Fibroblast of lung (primary cell): ENCODE measurements at regions not wholly inside any gene's neighbourhood (a gene's known extent, or its start where the extent isn't known, plus 50 kb on each side); places are given as distances from the start of the nearest gene placed in this dataset.

Experiments used
- DNase-seq, 2 donors: peaks; one replicate each; pipeline versions ENCODE4 v3.0.0 to v3.0.0-alpha.2; 2010; ENCODE audit warnings: low read depth in 2 of 2
- H2AFZ ChIP-seq: 2 replicates; pipeline ENCODE4 v1.5.1; 2012; ENCODE audit warnings: low read length, control low read depth, inconsistent platforms
- H3K27ac ChIP-seq: 2 replicates; pipeline ENCODE4 v1.5.1; 2011; ENCODE audit warnings: low read length, control low read depth; ENCODE audit not compliant: insufficient read depth
- H3K27me3 ChIP-seq: 2 replicates; pipeline ENCODE4 v1.5.1; 2011; ENCODE audit warnings: mild to moderate bottlenecking, low read length; ENCODE audit not compliant: control insufficient read depth, insufficient read depth
- H3K36me3 ChIP-seq: 2 replicates; pipeline ENCODE4 v1.5.1; 2011; ENCODE audit warnings: low read length; ENCODE audit not compliant: control insufficient read depth, insufficient read depth
- H3K4me1 ChIP-seq: 2 replicates; pipeline ENCODE4 v1.5.1; 2011; ENCODE audit warnings: low read length; ENCODE audit not compliant: control insufficient read depth, insufficient read depth; ENCODE audit errors: extremely low read depth
- H3K4me2 ChIP-seq: 2 replicates; pipeline ENCODE4 v1.5.1; 2011; ENCODE audit warnings: low read length, control low read depth; ENCODE audit not compliant: insufficient read depth; ENCODE audit errors: extremely low read depth
- H3K4me3 ChIP-seq, 4 experiments: fragments of 200-600 bp in 1 of 4; sonication (generic) in 1 of 4; replicated peaks in 1 of 4; 2 replicates each; pipeline ENCODE4 v1.5.1; 2011 to 2016; ENCODE audit warnings: low read length in 4 of 4, low read depth in 3 of 4, mild to moderate bottlenecking in 3 of 4, control low read depth in 2 of 4, inconsistent platforms in 1 of 4, mixed read lengths in 1 of 4; ENCODE audit not compliant: insufficient read depth in 1 of 4; ENCODE audit errors: control extremely low read depth in 1 of 4
- H3K79me2 ChIP-seq: 2 replicates; pipeline ENCODE4 v1.5.1; 2012; ENCODE audit warnings: mild to moderate bottlenecking, low read length, inconsistent platforms; ENCODE audit not compliant: control insufficient read depth, insufficient read depth
- H3K9ac ChIP-seq: 2 replicates; pipeline ENCODE4 v1.5.1; 2011; ENCODE audit warnings: mild to moderate bottlenecking, low read length, control low read depth; ENCODE audit not compliant: insufficient read depth
- H3K9me3 ChIP-seq: 2 replicates; pipeline ENCODE4 v1.5.1; 2012; ENCODE audit warnings: low read depth, low read length; ENCODE audit not compliant: control insufficient read depth, insufficient read depth
- H4K20me1 ChIP-seq: 2 replicates; pipeline ENCODE4 v1.5.1; 2011; ENCODE audit warnings: low read length; ENCODE audit not compliant: control insufficient read depth, insufficient read depth; ENCODE audit errors: extremely low read depth
- EZH2 ChIP-seq: IDR thresholded peaks from 2 replicates; pipeline ENCODE4 v1.5.1; 2012; ENCODE audit warnings: low read length, control low read depth, mild to moderate bottlenecking; ENCODE audit errors: missing control alignments
- TF ChIP-seq, protein P1 (sequence below), 2 donors: IDR thresholded peaks in 1 of 2; conservative IDR thresholded peaks in 1 of 2; 1 replicate in 1 of 2; 2 replicates in 1 of 2; pipeline ENCODE4 v1.5.1; 2011 to 2012; ENCODE audit warnings: low read length in 2 of 2, control low read depth in 1 of 2, inconsistent platforms in 1 of 2, low read depth in 1 of 2, mild to moderate bottlenecking in 1 of 2

DNA sequence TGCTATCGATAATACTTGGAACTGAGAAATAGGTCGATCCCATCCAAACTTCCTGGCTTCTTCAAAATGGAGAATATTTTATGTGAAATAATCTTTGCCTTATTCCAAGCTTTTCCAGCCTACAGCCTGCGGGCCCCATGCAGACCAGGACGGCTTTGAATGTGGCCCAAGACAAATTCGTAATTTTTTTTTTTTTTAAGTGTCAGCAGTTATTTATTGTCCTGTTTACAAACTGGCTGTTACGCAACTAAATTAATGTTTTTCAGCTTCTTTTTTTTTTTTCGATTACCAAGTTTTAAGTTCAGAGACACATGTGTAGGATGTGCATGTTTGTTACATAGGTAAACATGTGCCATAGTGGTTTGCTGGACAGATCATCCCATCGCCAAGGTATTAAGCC lies 411.7 kb upstream of the EDIL3 start:
- Histone ChIP-seq H3K9me3 (no peaks in the 10 kb centered on the region), H3K9ac (no peak overlapping the region), H3K27me3 (no peaks in the 10 kb centered on the region), H3K4me2 (no peak overlapping the region), H3K4me1 (no peaks in the 10 kb centered on the region), H3K27ac (no peak overlapping the region), H2AFZ (no peak overlapping the region), H3K36me3 (no peaks in the 10 kb centered on the region), H3K4me3 (no peak overlapping the region), H4K20me1 (no peaks in the 10 kb centered on the region), H3K79me2 (no peaks in the 10 kb centered on the region)
- DNase-seq, result no peak
- no peak for TF ChIP-seq EZH2
- TF ChIP-seq, protein P1, sequence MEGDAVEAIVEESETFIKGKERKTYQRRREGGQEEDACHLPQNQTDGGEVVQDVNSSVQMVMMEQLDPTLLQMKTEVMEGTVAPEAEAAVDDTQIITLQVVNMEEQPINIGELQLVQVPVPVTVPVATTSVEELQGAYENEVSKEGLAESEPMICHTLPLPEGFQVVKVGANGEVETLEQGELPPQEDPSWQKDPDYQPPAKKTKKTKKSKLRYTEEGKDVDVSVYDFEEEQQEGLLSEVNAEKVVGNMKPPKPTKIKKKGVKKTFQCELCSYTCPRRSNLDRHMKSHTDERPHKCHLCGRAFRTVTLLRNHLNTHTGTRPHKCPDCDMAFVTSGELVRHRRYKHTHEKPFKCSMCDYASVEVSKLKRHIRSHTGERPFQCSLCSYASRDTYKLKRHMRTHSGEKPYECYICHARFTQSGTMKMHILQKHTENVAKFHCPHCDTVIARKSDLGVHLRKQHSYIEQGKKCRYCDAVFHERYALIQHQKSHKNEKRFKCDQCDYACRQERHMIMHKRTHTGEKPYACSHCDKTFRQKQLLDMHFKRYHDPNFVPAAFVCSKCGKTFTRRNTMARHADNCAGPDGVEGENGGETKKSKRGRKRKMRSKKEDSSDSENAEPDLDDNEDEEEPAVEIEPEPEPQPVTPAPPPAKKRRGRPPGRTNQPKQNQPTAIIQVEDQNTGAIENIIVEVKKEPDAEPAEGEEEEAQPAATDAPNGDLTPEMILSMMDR (conservative IDR thresholded peaks at IDR 0.05 in 1 of 2, IDR thresholded peaks at IDR 0.05 in 1 of 2; ENCODE audit: low read depth in 1 of 2, low read length in 2 of 2), result no peak

DNA sequence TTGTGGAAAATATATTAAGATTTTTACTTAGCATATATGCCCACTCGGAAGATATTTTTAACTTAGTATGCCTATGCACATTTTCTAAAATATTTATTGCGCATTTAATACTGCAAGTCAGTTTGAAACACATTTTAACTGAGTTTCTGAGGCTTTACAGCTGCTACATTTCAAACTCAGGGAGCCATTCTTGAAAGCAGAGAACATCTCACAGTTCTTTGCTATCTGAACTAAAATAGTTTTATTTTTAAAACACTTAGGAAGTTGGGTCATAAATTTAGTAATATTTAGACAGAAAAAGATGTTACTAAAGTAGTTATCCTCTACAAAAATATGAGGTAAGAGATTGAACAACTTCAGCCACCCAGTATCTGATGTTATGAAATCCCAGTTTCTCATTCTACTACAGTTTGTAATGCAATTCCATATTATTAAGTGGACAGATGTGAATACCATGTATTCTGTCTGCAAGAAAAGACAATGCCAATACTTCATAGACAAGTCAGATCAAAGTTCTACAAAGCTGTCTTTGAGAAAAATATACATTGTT lies 409.9 kb upstream of the EDIL3 start:
- Histone ChIP-seq H3K27ac (no peak overlapping the region), H3K36me3 (no peaks in the 10 kb centered on the region), H3K27me3 (no peaks in the 10 kb centered on the region), H3K4me3 (no peak overlapping the region), H3K79me2 (no peaks in the 10 kb centered on the region), H3K9ac (no peak overlapping the region), H3K4me2 (no peak overlapping the region), H3K9me3 (no peaks in the 10 kb centered on the region), H2AFZ (no peak overlapping the region), H4K20me1 (no peaks in the 10 kb centered on the region), H3K4me1 (no peaks in the 10 kb centered on the region)
- TF ChIP-seq, protein P1 (conservative IDR thresholded peaks at IDR 0.05 in 1 of 2, IDR thresholded peaks at IDR 0.05 in 1 of 2; ENCODE audit: low read depth in 1 of 2, low read length in 2 of 2), result no peak
- no peak for TF ChIP-seq EZH2
- DNase-seq, result peak in 1 of 2 donors; percentile 17

DNA sequence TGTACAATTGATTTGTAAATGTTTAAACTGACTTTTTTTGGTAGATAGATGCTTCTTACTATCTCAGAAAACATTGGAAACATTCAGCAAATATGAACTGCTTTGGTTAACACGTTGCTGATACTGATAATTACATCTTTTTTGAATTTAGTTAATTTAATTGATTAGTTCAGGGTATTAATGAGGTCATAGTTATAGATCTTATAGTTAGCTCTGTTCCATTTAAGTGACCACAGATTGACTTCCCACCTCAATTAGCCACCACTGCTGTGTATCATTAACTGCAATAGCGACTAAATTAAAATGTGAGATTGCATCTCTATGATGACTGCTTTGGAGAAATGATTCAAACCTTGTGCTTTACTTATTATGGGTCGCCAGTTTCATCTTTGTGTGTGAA lies 407.1 kb upstream of the EDIL3 start:
- no peak for DNase-seq
- no peak overlapping the region for H3K27ac ChIP-seq
- no peak overlapping the region for H3K4me3 ChIP-seq
- no peak overlapping the region for H2AFZ ChIP-seq
- TF ChIP-seq EZH2, result no peak
- TF ChIP-seq, protein P1 (conservative IDR thresholded peaks at IDR 0.05 in 1 of 2, IDR thresholded peaks at IDR 0.05 in 1 of 2; ENCODE audit: low read depth in 1 of 2, low read length in 2 of 2), result no peak
- H4K20me1 ChIP-seq, result no peaks in the 10 kb centered on the region
- no peaks in the 10 kb centered on the region for H3K36me3 ChIP-seq
- H3K79me2 ChIP-seq, result no peaks in the 10 kb centered on the region
- no peaks in the 10 kb centered on the region for H3K27me3 ChIP-seq
- H3K4me1 ChIP-seq, result no peaks in the 10 kb centered on the region
- no peaks in the 10 kb centered on the region for H3K9me3 ChIP-seq
- H3K9ac ChIP-seq, result no peak overlapping the region
- H3K4me2 ChIP-seq, result no peak overlapping the region
